Loucy (cell line): ENCODE measurements at regions not wholly inside any gene's neighbourhood (a gene's known extent, or its start where the extent isn't known, plus 50 kb on each side); places are given as distances from the start of the nearest gene placed in this dataset.

Experiments
- H2AFZ ChIP-seq: fragments of 200-600 bp; sonication (generic); 2 replicates; pipeline ENCODE4 v1.6.0; 2016; ENCODE audit warnings: antibody characterized with exemption, mild to moderate bottlenecking, low read length, moderate library complexity
- H3F3A ChIP-seq: fragments of 200-600 bp; 2 replicates; pipeline ENCODE4 v1.6.0; 2016; ENCODE audit warnings: antibody characterized with exemption, low read depth, mild to moderate bottlenecking
- H3K27me3 ChIP-seq: fragments of 200-600 bp; sonication (generic); 2 replicates; pipeline ENCODE4 v1.6.1; 2014; ENCODE audit warnings: low read length, mild to moderate bottlenecking; ENCODE audit not compliant: insufficient read depth, poor library complexity, severe bottlenecking
- H3K36me3 ChIP-seq: fragments of 200-600 bp; sonication (generic); 2 replicates; pipeline ENCODE4 v1.6.1; 2016; ENCODE audit warnings: low read length; ENCODE audit not compliant: insufficient read depth
- H3K4me1 ChIP-seq: fragments of 200-600 bp; sonication (generic); 2 replicates; pipeline ENCODE4 v1.5.1; 2014; ENCODE audit warnings: low read length, mild to moderate bottlenecking; ENCODE audit not compliant: insufficient read depth, poor library complexity, severe bottlenecking
- H3K4me2 ChIP-seq: fragments of 200-600 bp; sonication (generic); 2 replicates; pipeline ENCODE4 v1.6.0; 2014; ENCODE audit warnings: antibody characterized with exemption, low read length, low read depth, mild to moderate bottlenecking; ENCODE audit not compliant: poor library complexity, severe bottlenecking
- H3K4me3 ChIP-seq: fragments of 200-600 bp; sonication (generic); 2 replicates; pipeline ENCODE4 v1.5.1; 2014; ENCODE audit warnings: low read length, mild to moderate bottlenecking, mixed read lengths; ENCODE audit not compliant: poor library complexity, severe bottlenecking
- H3K79me2 ChIP-seq: fragments of 200-600 bp; sonication (generic); 2 replicates; pipeline ENCODE4 v1.6.1; 2014; ENCODE audit warnings: low read length; ENCODE audit not compliant: insufficient read depth
- H3K9ac ChIP-seq: fragments of 200-600 bp; sonication (generic); 2 replicates; pipeline ENCODE4 v1.6.0; 2014; ENCODE audit warnings: mild to moderate bottlenecking, low read depth, low read length, moderate library complexity; ENCODE audit not compliant: poor library complexity, severe bottlenecking
- H3K9me2 ChIP-seq: fragments of 200-600 bp; sonication (generic); replicated peaks from 2 replicates; pipeline ENCODE4 v1.6.1; 2016; ENCODE audit warnings: low read depth, low read length, mixed read lengths
- H3K9me3 ChIP-seq: fragments of 200-600 bp; sonication (generic); 2 replicates; pipeline ENCODE4 v1.6.1; 2014; ENCODE audit warnings: mild to moderate bottlenecking, antibody characterized with exemption, low read length, low read depth; ENCODE audit not compliant: insufficient read depth
- H4K20me1 ChIP-seq: fragments of 200-600 bp; sonication (generic); 2 replicates; pipeline ENCODE4 v1.6.0; 2014; ENCODE audit warnings: antibody characterized with exemption, low read length, mild to moderate bottlenecking; ENCODE audit not compliant: insufficient read depth, poor library complexity, severe bottlenecking
- CTCF ChIP-seq: fragments of 200-600 bp; sonication (generic); conservative IDR thresholded peaks from 2 replicates; pipeline ENCODE4 v1.5.1; 2014; ENCODE audit warnings: mild to moderate bottlenecking, antibody characterized with exemption, low read length
- EZH2phosphoT487 ChIP-seq: fragments of 200-600 bp; IDR thresholded peaks from 2 replicates; pipeline ENCODE4 v1.6.1; 2018; ENCODE audit warnings: antibody characterized with exemption, mild to moderate bottlenecking, moderate library complexity, borderline replicate concordance

GRCh38 chr1:60960891-60961461 lies 121.4 kb upstream of the NFIA start:
- Histone ChIP-seq H3K79me2 (no peaks in the 10 kb centered on the region), H4K20me1 (no peaks in the 10 kb centered on the region), H3K4me3 (peak overlapping the region; percentile 10), H3F3A (no peaks in the 10 kb centered on the region), H3K9ac (peak overlapping the region; percentile 52), H3K9me2 (no peaks in the 10 kb centered on the region), H3K36me3 (no peaks in the 10 kb centered on the region), H2AFZ (no peak overlapping the region), H3K27me3 (no peaks in the 10 kb centered on the region), H3K9me3 (peaks cover 16% of the 10 kb centered on the region; the same call in 1 of the 2 replicates), H3K4me1 (peaks cover 74% of the 10 kb centered on the region), H3K4me2 (peak overlapping the region; percentile 55)
- TF ChIP-seq EZH2phosphoT487, result no peak
- TF ChIP-seq CTCF, result no peak

GRCh38 chr1:60959701-60960100 lies 122.7 kb upstream of the NFIA start:
- Histone ChIP-seq H3K27me3 (no peaks in the 10 kb centered on the region), H3K36me3 (no peaks in the 10 kb centered on the region), H4K20me1 (no peaks in the 10 kb centered on the region), H3F3A (no peaks in the 10 kb centered on the region), H3K9me2 (no peaks in the 10 kb centered on the region), H3K4me2 (no peak overlapping the region), H3K9me3 (peaks cover 17% of the 10 kb centered on the region; the same call in 1 of the 2 replicates), H2AFZ (peak overlapping the region; percentile 15; the same call in 1 of the 2 replicates), H3K4me3 (no peak overlapping the region), H3K9ac (peak overlapping the region; percentile 58), H3K79me2 (no peaks in the 10 kb centered on the region), H3K4me1 (peaks cover 74% of the 10 kb centered on the region)
- TF ChIP-seq EZH2phosphoT487, result no peak
- TF ChIP-seq CTCF, result no peak

- H3K36me3 ChIP-seq, result no peaks in the 10 kb centered on the region
- no peaks in the 10 kb centered on the region for H3K79me2 ChIP-seq
- H3K4me1 ChIP-seq, result peaks cover 74% of the 10 kb centered on the region
- H3F3A ChIP-seq, result no peaks in the 10 kb centered on the region
- H2AFZ ChIP-seq, result no peak overlapping the region
- H3K9ac ChIP-seq, result peak overlapping the region; percentile 58
- H3K9me3 ChIP-seq, result peaks cover 13% of the 10 kb centered on the region; the same call in 1 of the 2 replicates
- peak overlapping the region; percentile 50 for H3K4me2 ChIP-seq
- H3K27me3 ChIP-seq, result no peaks in the 10 kb centered on the region
- H3K9me2 ChIP-seq, result no peaks in the 10 kb centered on the region
- peak overlapping the region; percentile 2 for H3K4me3 ChIP-seq
- no peak for TF ChIP-seq EZH2phosphoT487
- no peak for TF ChIP-seq CTCF
- no peaks in the 10 kb centered on the region for H4K20me1 ChIP-seq
Observed at GRCh38 chr1:60958001-60958400, 124.4 kb upstream of the NFIA start.
